Esophagus muscularis mucosa (tissue), 4 donors: ENCODE measurements at regions not wholly inside any gene's neighbourhood (a gene's known extent, or its start where the extent isn't known, plus 50 kb on each side); places are given as distances from the start of the nearest gene placed in this dataset.

Experiments
- DNase-seq: peaks from one replicate; pipeline ENCODE4 v3.0.0-alpha.2; 2017; ENCODE audit errors: extremely low spot score
- H3K27ac ChIP-seq, 4 donors: fragments of 200-600 bp; sonication (generic); replicated peaks in 1 of 4; 1 replicate in 3 of 4; 2 replicates in 1 of 4; pipeline ENCODE4 v1.5.1; 2016 to 2019; ENCODE audit warnings: mild to moderate bottlenecking in 1 of 4
- H3K27me3 ChIP-seq, 4 donors: fragments of 200-600 bp; sonication (generic); one replicate each; pipeline versions ENCODE4 v1.5.1 to v1.6.0; 2016 to 2019
- H3K36me3 ChIP-seq, 4 donors: fragments of 200-600 bp; sonication (generic); one replicate each; pipeline ENCODE4 v1.5.1; 2016 to 2019
- H3K4me1 ChIP-seq, 4 donors: fragments of 200-600 bp; sonication (generic); one replicate each; pipeline ENCODE4 v1.5.1; 2016 to 2019
- H3K4me3 ChIP-seq, 4 donors: fragments of 200-600 bp; sonication (generic); 1 replicate in 2 of 4; 2 replicates in 2 of 4; pipeline ENCODE4 v1.5.1; 2016 to 2019; ENCODE audit warnings: mild to moderate bottlenecking in 4 of 4, moderate library complexity in 1 of 4
- H3K9me3 ChIP-seq, 4 donors: fragments of 200-600 bp; sonication (generic); 1 replicate in 3 of 4; 2 replicates in 1 of 4; pipeline ENCODE4 v1.5.1; 2016 to 2019
- CTCF ChIP-seq, 3 experiments: fragments of 200-600 bp in 2 of 3; fragments of 450-650 bp in 1 of 3; sonication (generic) in 2 of 3; IDR thresholded peaks; one replicate each; pipeline ENCODE4 v1.5.1; 2017 to 2019; ENCODE audit warnings: antibody characterized with exemption in 3 of 3, mild to moderate bottlenecking in 2 of 3, moderate library complexity in 1 of 3
- EP300 ChIP-seq: sonication (generic); formaldehyde crosslinking; IDR thresholded peaks from one replicate; pipeline ENCODE4 v1.6.1; 2017; ENCODE audit warnings: antibody characterized with exemption
- POLR2A ChIP-seq: fragments of 450-650 bp; IDR thresholded peaks from one replicate; pipeline ENCODE4 v1.6.1; 2017; ENCODE audit warnings: antibody characterized with exemption, moderate library complexity, mild to moderate bottlenecking, low read depth
- POLR2AphosphoS5 ChIP-seq, 2 donors: sonication (generic); formaldehyde crosslinking; IDR thresholded peaks; one replicate each; pipeline ENCODE4 v1.6.1; 2017; ENCODE audit warnings: antibody characterized with exemption in 2 of 2
- WGBS: methylation state at CpG from one replicate; pipeline ENCODE4 v1.1.5; 2018; 5-methylcytosine and 5-hydroxymethylcytosine counted together
- intact Hi-C: fragments of 100-400 bp; cut with DNase I; formaldehyde crosslinking; loops from one replicate; pipeline ENCODE4 v1.15.1; 2023

GRCh38 chr1:166253076-166253779, 86.4 kb upstream of the FAM78B start:
- Histone ChIP-seq H3K27me3 (no peaks in the 10 kb centered on the region), H3K4me1 (no peaks in the 10 kb centered on the region), H3K4me3 (no peak overlapping the region), H3K36me3 (no peaks in the 10 kb centered on the region), H3K27ac (no peak overlapping the region), H3K9me3 (peaks cover 0 to 36% (median 22%) of the 10 kb centered on the region in 4 donors)
- TF ChIP-seq EP300: no peak
- no peak for TF ChIP-seq POLR2A
- no peak for TF ChIP-seq POLR2AphosphoS5 (IDR thresholded peaks at IDR 0.05)
- no peak for DNase-seq
- intact Hi-C loops: no loop called here

- H3K4me1 ChIP-seq: no peaks in the 10 kb centered on the region
- WGBS: no CpG with 5 or more reads among the region's 3 CpGs
- H3K9me3 ChIP-seq: peaks cover 0 to 21% (median 12%) of the 10 kb centered on the region in 4 donors
- DNase-seq: no peak
- no peaks in the 10 kb centered on the region for H3K36me3 ChIP-seq
- H3K27me3 ChIP-seq: no peaks in the 10 kb centered on the region
- H3K27ac ChIP-seq: no peak overlapping the region
- intact Hi-C loops: no loop called here
- no peak for TF ChIP-seq POLR2A
- TF ChIP-seq CTCF (IDR thresholded peaks at IDR 0.05): no peak
- no peak for TF ChIP-seq EP300
- no peak for TF ChIP-seq POLR2AphosphoS5 (IDR thresholded peaks at IDR 0.05)
- H3K4me3 ChIP-seq: no peak overlapping the region
Measured at GRCh38 chr1:166258017-166258416, 91.2 kb upstream of the FAM78B start.

GRCh38 chr1:166261511-166261910, 94.7 kb upstream of the FAM78B start:
- Histone ChIP-seq H3K27me3 (no peaks in the 10 kb centered on the region), H3K27ac (no peak overlapping the region), H3K36me3 (no peaks in the 10 kb centered on the region), H3K4me1 (no peaks in the 10 kb centered on the region), H3K9me3 (peaks cover 0 to 8% (median 3%) of the 10 kb centered on the region in 4 donors), H3K4me3 (no peak overlapping the region)
- TF ChIP-seq POLR2A (no peak), EP300 (no peak), POLR2AphosphoS5 (IDR thresholded peaks at IDR 0.05) (no peak), CTCF (IDR thresholded peaks at IDR 0.05) (no peak)
- WGBS: 66% methylated on average over 3 of the region's 3 CpGs
- intact Hi-C loops: no loop called here
- DNase-seq: no peak

GRCh38 chr1:166270476-166271150, 103.8 kb upstream of the FAM78B start:
- H3K9me3 ChIP-seq: no peaks in the 10 kb centered on the region
- no peaks in the 10 kb centered on the region for H3K36me3 ChIP-seq
- TF ChIP-seq CTCF (IDR thresholded peaks at IDR 0.05): no peak
- no peak for TF ChIP-seq POLR2AphosphoS5 (IDR thresholded peaks at IDR 0.05)
- no peak for TF ChIP-seq POLR2A
- TF ChIP-seq EP300: no peak
- intact Hi-C loops: no loop called here
- no peaks in the 10 kb centered on the region for H3K27me3 ChIP-seq
- 73% methylated on average over 2 of the region's 2 CpGs for WGBS
- no peak overlapping the region for H3K27ac ChIP-seq
- H3K4me1 ChIP-seq: no peaks in the 10 kb centered on the region
- no peak for DNase-seq
- no peak overlapping the region for H3K4me3 ChIP-seq

- no peak overlapping the region for H3K4me3 ChIP-seq
- no peak overlapping the region for H3K27ac ChIP-seq
- 45% methylated on average over 1 of the region's 1 CpG for WGBS
- H3K27me3 ChIP-seq: peaks cover 0 to 4% (median 0%) of the 10 kb centered on the region in 4 donors
- H3K36me3 ChIP-seq: no peaks in the 10 kb centered on the region
- no peaks in the 10 kb centered on the region for H3K4me1 ChIP-seq
- no peak for TF ChIP-seq POLR2AphosphoS5 (IDR thresholded peaks at IDR 0.05)
- TF ChIP-seq EP300: no peak
- no peak for TF ChIP-seq CTCF (IDR thresholded peaks at IDR 0.05)
- no peak for TF ChIP-seq POLR2A
- intact Hi-C loops: no loop called here
- no peak for DNase-seq
- H3K9me3 ChIP-seq: no peaks in the 10 kb centered on the region
Measured at GRCh38 chr1:166271151-166271538, 104.3 kb upstream of the FAM78B start.
